ENCODE measurements at regions not wholly inside any gene's neighbourhood (a gene's known extent, or its start where the extent isn't known, plus 50 kb on each side); places are given as distances from the start of the nearest gene placed in this dataset.

GRCh38 chr1:232287676-232288569 lies 342.0 kb downstream of the SIPA1L2 start:
- TF ChIP-seq CTCF (IDR thresholded peaks at IDR 0.05) (no peak), POLR2A (IDR thresholded peaks at IDR 0.05) (no peak)
